B cell (primary cell): ENCODE measurements at regions not wholly inside any gene's neighbourhood (a gene's known extent, or its start where the extent isn't known, plus 50 kb on each side); places are given as distances from the start of the nearest gene placed in this dataset.

Source experiments
- ATAC-seq: fragments of 200-7000 bp; cut with Tn5 transposase; one replicate; pipeline ENCODE4 v1.10.0; 2021; ENCODE audit warnings: low read depth, mild to moderate bottlenecking, moderate number of reproducible peaks, moderate library complexity
- CTCF ChIA-PET: fragments of 350-600 bp; sonication (Branson Sonifier 250); formaldehyde crosslinking; loops from one replicate; lab custom pipeline; 2021; ENCODE audit warnings: antibody characterized with exemption, inconsistent platforms; lab: Charles Lee
- POLR2A ChIA-PET: fragments of 350-600 bp; sonication (Branson Sonifier 250); formaldehyde crosslinking; loops from one replicate; lab custom pipeline; 2021; ENCODE audit warnings: antibody characterized with exemption; lab: Charles Lee
- DNase-seq: peaks from one replicate; pipeline ENCODE4 v3.0.0; 2013
- H2AFZ ChIP-seq: 2 replicates; pipeline ENCODE4 v1.6.1; 2012; ENCODE audit warnings: mild to moderate bottlenecking, low read depth, low read length; ENCODE audit not compliant: insufficient read depth, poor library complexity, severe bottlenecking
- H3K27ac ChIP-seq, 2 donors: 1 replicate in 1 of 2; 2 replicates in 1 of 2; pipeline ENCODE4 v1.5.1; 2012 to 2013; ENCODE audit warnings: low read length in 2 of 2, mild to moderate bottlenecking in 2 of 2, moderate library complexity in 1 of 2
- H3K27me3 ChIP-seq, 4 experiments: fragments of 200-600 bp in 1 of 4; sonication (generic) in 1 of 4; replicated peaks in 1 of 4; 1 replicate in 2 of 4; 2 replicates in 2 of 4; pipeline versions ENCODE4 v1.6.1 to v1.7.0; 2013 to 2016; ENCODE audit warnings: low read length in 3 of 4, mild to moderate bottlenecking in 2 of 4, mixed read lengths in 1 of 4, moderate library complexity in 1 of 4; ENCODE audit not compliant: insufficient read depth in 4 of 4, control insufficient read depth in 3 of 4; ENCODE audit errors: control extremely low read depth in 1 of 4
- H3K36me3 ChIP-seq, 2 experiments: replicated peaks in 1 of 2; 1 replicate in 1 of 2; 2 replicates in 1 of 2; pipeline versions ENCODE4 v1.6.1 to v1.7.1; 2013; ENCODE audit warnings: low read length in 1 of 2; ENCODE audit not compliant: insufficient read depth in 2 of 2, control insufficient read depth in 1 of 2; ENCODE audit errors: control extremely low read depth in 1 of 2, extremely low read depth in 1 of 2
- H3K4me1 ChIP-seq, 2 donors: fragments of 200-600 bp in 1 of 2; sonication (generic) in 1 of 2; 1 replicate in 1 of 2; 2 replicates in 1 of 2; pipeline versions ENCODE4 v1.5.1 to v1.6.1; 2013 to 2017; ENCODE audit warnings: low read length in 2 of 2; ENCODE audit not compliant: control insufficient read depth in 2 of 2, insufficient read depth in 2 of 2
- H3K4me2 ChIP-seq: replicated peaks from 2 replicates; pipeline ENCODE3; 2012; ENCODE audit warnings: mild to moderate bottlenecking, low read depth, low read length; ENCODE audit not compliant: poor library complexity, severe bottlenecking
- H3K4me3 ChIP-seq, 5 experiments: fragments of 200-600 bp in 1 of 5; sonication (generic) in 1 of 5; 1 replicate in 3 of 5; 2 replicates in 2 of 5; pipeline versions ENCODE4 v1.5.1 to v1.7.0; 2011 to 2016; ENCODE audit warnings: low read length in 4 of 5, mild to moderate bottlenecking in 4 of 5, low read depth in 2 of 5, control low read depth in 1 of 5, moderate library complexity in 1 of 5; ENCODE audit not compliant: insufficient read depth in 1 of 5; ENCODE audit errors: control extremely low read depth in 1 of 5, extremely low read depth in 1 of 5
- H3K79me2 ChIP-seq: fragments of 200-600 bp; sonication (generic); one replicate; pipeline ENCODE4 v1.6.0; 2016; ENCODE audit warnings: low read length; ENCODE audit not compliant: control insufficient read depth, insufficient read depth
- H3K9ac ChIP-seq: fragments of 200-600 bp; sonication (generic); 2 replicates; pipeline ENCODE4 v1.6.1; 2017; ENCODE audit warnings: mild to moderate bottlenecking, low read length, moderate library complexity
- H3K9me3 ChIP-seq, 3 donors: one replicate each; pipeline versions ENCODE4 v1.6.1 to v1.7.1; 2013; ENCODE audit warnings: low read length in 2 of 3; ENCODE audit not compliant: control insufficient read depth in 2 of 3, insufficient read depth in 1 of 3; ENCODE audit errors: control extremely low read depth in 1 of 3
- H4K20me1 ChIP-seq: 2 replicates; pipeline ENCODE4 v1.6.0; 2012; ENCODE audit warnings: mild to moderate bottlenecking, low read length; ENCODE audit not compliant: insufficient read depth, control insufficient read depth, poor library complexity, severe bottlenecking
- H3K27ac Mint-ChIP-seq: one replicate; pipeline ENCODE4 v1.8.0; 2021; ENCODE audit warnings: mixed read lengths
- H3K27me3 Mint-ChIP-seq: one replicate; pipeline ENCODE4 v1.8.0; 2021; ENCODE audit warnings: mixed read lengths
- H3K4me1 Mint-ChIP-seq: one replicate; pipeline ENCODE4 v1.8.0; 2021; ENCODE audit warnings: mixed read lengths
- H3K4me3 Mint-ChIP-seq: one replicate; pipeline ENCODE4 v1.8.0; 2021; ENCODE audit warnings: mixed read lengths
- H3K9me3 Mint-ChIP-seq: one replicate; pipeline ENCODE4 v1.8.0; 2022; ENCODE audit warnings: mixed read lengths; ENCODE audit not compliant: insufficient read depth
- EZH2 ChIP-seq: IDR thresholded peaks from 2 replicates; pipeline ENCODE4 v1.6.1; 2012; ENCODE audit warnings: borderline replicate concordance, low read depth, mild to moderate bottlenecking, moderate library complexity, low read length; ENCODE audit not compliant: insufficient read depth, poor library complexity, severe bottlenecking
- WGBS: methylation state at CpG from one replicate; pipeline ENCODE4 v1.1.5; 2013; ENCODE audit warnings: missing lambda C conversion rate; ENCODE audit not compliant: insufficient coverage; 5-methylcytosine and 5-hydroxymethylcytosine counted together
- intact Hi-C: fragments of 100-400 bp; cut with micrococcal nuclease; formaldehyde crosslinking; loops from one replicate; pipeline ENCODE4 v1.10.0; 2022
- TF ChIP-seq, protein P1 (sequence below): fragments of 200-600 bp; IDR thresholded peaks from one replicate; pipeline ENCODE4 v1.8.0; 2022; ENCODE audit warnings: antibody characterized with exemption, mild to moderate bottlenecking

DNA sequence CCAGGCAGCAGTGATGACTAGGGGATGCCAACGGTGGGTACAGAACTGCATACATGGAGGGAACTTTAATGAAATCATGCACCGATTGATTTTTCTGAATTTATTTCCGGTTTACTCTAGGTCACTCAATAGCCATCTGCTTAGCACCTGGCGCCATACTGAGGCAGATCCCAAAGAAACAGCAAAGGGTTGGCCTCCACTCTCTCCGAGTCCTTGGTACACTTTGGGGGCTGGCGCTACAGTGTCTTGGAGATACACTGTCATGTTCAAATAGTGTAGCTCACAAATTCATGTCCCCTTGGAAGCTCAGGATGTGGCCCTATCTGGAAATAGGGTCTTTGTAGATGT, 116.3 kb downstream of the BOD1 start:
- 92% methylated on average over 5 of the region's 6 CpGs for WGBS
- Histone ChIP-seq H3K9ac (no peak overlapping the region), H3K4me2 (no peak overlapping the region), H3K9me3 (peaks cover 0 to 5% (median 0%) of the 10 kb centered on the region in 3 donors), H2AFZ (no peak overlapping the region), H3K4me3 (no peak overlapping the region), H3K4me1 (no peaks in the 10 kb centered on the region), H4K20me1 (no peaks in the 10 kb centered on the region), H3K79me2 (no peaks in the 10 kb centered on the region), H3K36me3 (no peaks in the 10 kb centered on the region), H3K27me3 (no peaks in the 10 kb centered on the region), H3K27ac (no peak overlapping the region)
- DNase-seq (no peak), ATAC-seq (no peak)
- Mint-ChIP-seq H3K9me3 (no peaks in the 10 kb centered on the region), H3K27ac (no peak overlapping the region), H3K27me3 (peaks cover 6% of the 10 kb centered on the region), H3K4me1 (no peaks in the 10 kb centered on the region), H3K4me3 (no peak overlapping the region)
- ChIA-PET POLR2A (no interaction called here), CTCF (no interaction called here)
- TF ChIP-seq EZH2 = no peak
- TF ChIP-seq, protein P1, sequence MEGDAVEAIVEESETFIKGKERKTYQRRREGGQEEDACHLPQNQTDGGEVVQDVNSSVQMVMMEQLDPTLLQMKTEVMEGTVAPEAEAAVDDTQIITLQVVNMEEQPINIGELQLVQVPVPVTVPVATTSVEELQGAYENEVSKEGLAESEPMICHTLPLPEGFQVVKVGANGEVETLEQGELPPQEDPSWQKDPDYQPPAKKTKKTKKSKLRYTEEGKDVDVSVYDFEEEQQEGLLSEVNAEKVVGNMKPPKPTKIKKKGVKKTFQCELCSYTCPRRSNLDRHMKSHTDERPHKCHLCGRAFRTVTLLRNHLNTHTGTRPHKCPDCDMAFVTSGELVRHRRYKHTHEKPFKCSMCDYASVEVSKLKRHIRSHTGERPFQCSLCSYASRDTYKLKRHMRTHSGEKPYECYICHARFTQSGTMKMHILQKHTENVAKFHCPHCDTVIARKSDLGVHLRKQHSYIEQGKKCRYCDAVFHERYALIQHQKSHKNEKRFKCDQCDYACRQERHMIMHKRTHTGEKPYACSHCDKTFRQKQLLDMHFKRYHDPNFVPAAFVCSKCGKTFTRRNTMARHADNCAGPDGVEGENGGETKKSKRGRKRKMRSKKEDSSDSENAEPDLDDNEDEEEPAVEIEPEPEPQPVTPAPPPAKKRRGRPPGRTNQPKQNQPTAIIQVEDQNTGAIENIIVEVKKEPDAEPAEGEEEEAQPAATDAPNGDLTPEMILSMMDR = no peak
- intact Hi-C loops = no loop called here

DNA sequence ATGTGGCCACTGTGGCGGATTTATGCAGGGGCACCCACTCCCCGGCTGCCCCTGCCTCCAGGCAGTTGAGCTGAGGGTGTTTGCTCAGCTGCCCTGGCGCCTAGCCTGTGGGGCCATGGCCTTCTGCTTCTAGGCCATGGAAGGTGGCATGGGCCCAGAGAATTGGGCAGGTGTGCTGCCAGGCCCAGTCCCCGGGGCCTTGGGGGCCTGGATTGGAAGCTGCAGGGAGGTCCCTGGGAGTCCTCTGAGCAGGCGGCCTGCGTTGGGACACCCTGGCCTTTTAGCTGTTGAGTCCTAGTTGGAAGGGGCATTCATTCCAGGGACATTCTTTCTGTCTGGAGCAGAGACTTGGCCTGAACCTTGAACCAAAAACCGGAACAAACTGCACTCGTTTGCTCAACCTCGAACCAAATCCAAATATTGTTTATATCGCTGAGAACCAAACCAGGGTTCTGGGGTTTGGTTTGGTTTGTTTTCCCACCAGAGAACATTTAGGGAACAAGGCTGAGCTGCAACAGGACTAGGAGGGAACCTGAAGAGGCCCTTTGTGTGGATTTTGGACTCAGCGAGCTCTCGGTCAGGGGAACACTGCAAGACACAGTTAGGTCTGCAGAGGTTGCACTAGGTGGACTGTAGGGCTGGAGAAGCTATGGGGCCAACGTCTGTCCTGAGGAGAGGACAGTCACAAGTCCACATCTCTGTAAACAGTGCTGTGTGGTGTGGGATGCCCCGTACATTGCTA, 116.8 kb downstream of the BOD1 start:
- ATAC-seq (no peak), DNase-seq (no peak)
- Histone ChIP-seq H3K9me3 (peaks cover 0 to 5% (median 0%) of the 10 kb centered on the region in 3 donors), H3K4me2 (no peak overlapping the region), H3K79me2 (no peaks in the 10 kb centered on the region), H3K27me3 (no peaks in the 10 kb centered on the region), H2AFZ (no peak overlapping the region), H3K27ac (no peak overlapping the region), H3K36me3 (no peaks in the 10 kb centered on the region), H4K20me1 (no peaks in the 10 kb centered on the region), H3K4me1 (no peaks in the 10 kb centered on the region), H3K9ac (no peak overlapping the region), H3K4me3 (no peak overlapping the region)
- no peak for TF ChIP-seq EZH2
- TF ChIP-seq, protein P1 = no peak
- intact Hi-C loops = no loop called here
- Mint-ChIP-seq H3K27me3 (peaks cover 6% of the 10 kb centered on the region), H3K4me3 (no peak overlapping the region), H3K4me1 (no peaks in the 10 kb centered on the region), H3K9me3 (no peaks in the 10 kb centered on the region), H3K27ac (no peak overlapping the region)
- WGBS = 93% methylated on average over 12 of the region's 14 CpGs
- CTCF ChIA-PET = no interaction called here
- POLR2A ChIA-PET = no interaction called here
